ENCODE measurements at regions not wholly inside any gene's neighbourhood (a gene's known extent, or its start where the extent isn't known, plus 50 kb on each side); places are given as distances from the start of the nearest gene placed in this dataset.

- no peak overlapping the region for H3K4me3 ChIP-seq (replicated peaks in 1 of 2; ENCODE audit: low read depth in 2 of 2, low read length in 2 of 2)
- TF ChIP-seq, protein P1, sequence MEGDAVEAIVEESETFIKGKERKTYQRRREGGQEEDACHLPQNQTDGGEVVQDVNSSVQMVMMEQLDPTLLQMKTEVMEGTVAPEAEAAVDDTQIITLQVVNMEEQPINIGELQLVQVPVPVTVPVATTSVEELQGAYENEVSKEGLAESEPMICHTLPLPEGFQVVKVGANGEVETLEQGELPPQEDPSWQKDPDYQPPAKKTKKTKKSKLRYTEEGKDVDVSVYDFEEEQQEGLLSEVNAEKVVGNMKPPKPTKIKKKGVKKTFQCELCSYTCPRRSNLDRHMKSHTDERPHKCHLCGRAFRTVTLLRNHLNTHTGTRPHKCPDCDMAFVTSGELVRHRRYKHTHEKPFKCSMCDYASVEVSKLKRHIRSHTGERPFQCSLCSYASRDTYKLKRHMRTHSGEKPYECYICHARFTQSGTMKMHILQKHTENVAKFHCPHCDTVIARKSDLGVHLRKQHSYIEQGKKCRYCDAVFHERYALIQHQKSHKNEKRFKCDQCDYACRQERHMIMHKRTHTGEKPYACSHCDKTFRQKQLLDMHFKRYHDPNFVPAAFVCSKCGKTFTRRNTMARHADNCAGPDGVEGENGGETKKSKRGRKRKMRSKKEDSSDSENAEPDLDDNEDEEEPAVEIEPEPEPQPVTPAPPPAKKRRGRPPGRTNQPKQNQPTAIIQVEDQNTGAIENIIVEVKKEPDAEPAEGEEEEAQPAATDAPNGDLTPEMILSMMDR (IDR thresholded peaks at IDR 0.05; ENCODE audit: low read depth, low read length), result no peak
Observed at GRCh38 chr3:194081826-194082225, 54.1 kb upstream of the HES1 start.

DNA sequence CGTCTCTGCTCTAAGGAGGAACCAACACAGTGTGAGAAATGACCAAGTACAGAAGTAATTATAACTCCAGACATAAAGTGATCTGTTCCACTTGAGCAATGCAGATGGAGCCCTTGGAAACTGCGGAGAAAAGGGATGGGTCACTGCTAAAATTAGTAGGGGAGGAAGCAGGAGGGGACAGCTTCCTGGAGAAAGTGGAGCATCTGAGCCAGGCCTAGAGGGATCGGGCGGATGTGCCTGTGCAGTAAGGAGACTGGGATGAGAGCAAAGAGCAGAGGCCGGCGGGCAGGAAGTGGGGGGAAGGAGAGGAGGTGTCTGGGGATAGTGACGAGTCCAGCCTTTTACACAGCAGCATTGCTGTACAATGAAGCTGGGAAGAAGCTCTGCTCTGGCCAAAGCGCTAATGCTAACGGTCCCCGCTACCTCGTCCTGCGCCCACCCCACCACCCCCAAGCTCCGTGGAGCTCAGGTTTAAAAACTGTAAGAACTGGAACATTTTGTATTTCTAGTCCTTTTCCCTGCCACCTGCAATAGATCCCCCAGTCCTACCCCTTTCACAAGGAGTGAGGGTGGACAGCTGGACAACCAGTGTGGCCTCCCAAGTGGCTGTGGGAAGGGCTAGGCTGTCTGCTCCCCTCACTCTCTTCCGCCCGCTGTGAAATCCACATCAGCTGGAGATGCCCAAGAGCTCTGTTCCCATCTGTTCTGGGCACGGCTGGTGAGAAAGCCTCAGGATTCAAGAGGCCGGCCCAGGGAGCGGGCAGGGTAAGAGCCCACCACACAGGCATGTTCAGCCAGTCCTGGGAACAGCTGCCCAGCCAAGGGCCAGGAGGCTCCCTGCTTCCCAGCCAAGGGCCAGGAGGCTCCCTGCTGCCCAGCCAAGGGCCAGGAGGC, 53.0 kb upstream of the HES1 start:
- H3K4me3 ChIP-seq (replicated peaks in 1 of 2; ENCODE audit: low read depth in 2 of 2, low read length in 2 of 2), result no peak overlapping the region
- peak; percentile 67 to 74 for DNase-seq (ENCODE audit: low read depth in 2 of 2)
- TF ChIP-seq, protein P1 (IDR thresholded peaks at IDR 0.05; ENCODE audit: low read depth, low read length), result no peak

More at GRCh38 chr3:194081826-194082225, 54.1 kb upstream of the HES1 start:
- no peak for DNase-seq (ENCODE audit: low read depth in 2 of 2)

- no peak for DNase-seq (ENCODE audit: low read depth in 2 of 2)
- H3K4me3 ChIP-seq (replicated peaks in 1 of 2; ENCODE audit: low read depth in 2 of 2, low read length in 2 of 2), result no peak overlapping the region
- TF ChIP-seq, protein P1 (IDR thresholded peaks at IDR 0.05; ENCODE audit: low read depth, low read length), result no peak
Observed at GRCh38 chr3:194083637-194084224, 52.2 kb upstream of the HES1 start.

GRCh38 chr3:194084284-194084683, 51.7 kb upstream of the HES1 start:
- DNase-seq (ENCODE audit: low read depth in 2 of 2), result no peak
- H3K4me3 ChIP-seq (replicated peaks in 1 of 2; ENCODE audit: low read depth in 2 of 2, low read length in 2 of 2), result no peak overlapping the region
- TF ChIP-seq, protein P1 (IDR thresholded peaks at IDR 0.05; ENCODE audit: low read depth, low read length), result no peak
